ENCODE measurements at regions not wholly inside any gene's neighbourhood (a gene's known extent, or its start where the extent isn't known, plus 50 kb on each side); places are given as distances from the start of the nearest gene placed in this dataset.

DNA sequence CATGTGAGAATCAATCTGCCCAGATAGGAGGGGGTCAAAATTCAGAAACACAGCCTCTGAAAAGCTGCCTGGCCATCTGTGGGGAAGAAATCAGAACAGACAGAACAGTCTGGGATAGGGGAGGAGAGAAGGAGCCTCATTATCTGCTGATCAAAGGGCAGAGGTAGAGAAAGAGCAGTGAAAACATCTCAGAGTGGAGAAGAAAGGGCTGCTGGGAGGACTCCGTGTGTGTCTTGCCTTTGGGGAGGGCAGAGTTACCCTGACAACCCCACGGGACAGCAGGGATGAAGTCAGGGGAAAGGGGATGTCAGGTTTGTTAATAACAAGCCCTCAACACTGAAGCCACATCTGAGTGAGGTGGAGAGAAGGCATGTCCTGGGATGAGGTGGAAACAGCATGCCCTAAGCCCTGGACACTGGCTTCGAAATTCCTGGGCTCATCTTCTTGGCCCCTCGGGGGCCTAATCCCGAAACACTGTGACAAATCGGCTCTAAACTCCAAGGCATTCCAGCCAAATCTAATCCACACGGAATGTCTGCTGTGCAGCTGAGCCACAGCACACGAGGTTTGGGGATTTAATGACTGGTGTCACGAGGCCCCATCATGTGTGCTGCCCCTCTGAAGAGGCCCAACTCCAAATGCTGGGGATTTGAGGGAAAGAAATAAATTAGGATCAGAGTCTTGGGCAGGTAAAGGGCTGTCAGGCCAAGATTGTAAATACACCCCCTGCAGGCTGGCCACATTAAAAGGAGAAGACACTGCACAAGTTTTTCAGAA is 82.8 kb upstream of the FGFR2 start:
- BruUV-seq (replicated peaks) = no TSS peak
- peaks cover 4% of the 10 kb centered on the region; the same call in 2 of the 3 replicates for H3K9me3 ChIP-seq (replicated peaks; ENCODE audit: control insufficient read depth, insufficient read depth, low read length)
- no peaks in the 10 kb centered on the region; a peak in 1 of 4 replicates for H3K27me3 ChIP-seq (replicated peaks in 1 of 2; ENCODE audit: control insufficient read depth in 2 of 2, insufficient read depth in 2 of 2, low read length in 1 of 2)
- no peak overlapping the region for H2AFZ ChIP-seq (ENCODE audit: control insufficient read depth, low read depth, low read length)
- H3K27ac ChIP-seq (ENCODE audit: control insufficient read depth, insufficient read depth) = no peak overlapping the region
- CTCF ChIA-PET = no interaction called here
- intact Hi-C loops (cut with micrococcal nuclease; ENCODE audit: unreplicated experiment) = no loop called here
- 11% methylated on average over 9 of the region's 9 CpGs for WGBS (ENCODE audit: insufficient coverage, insufficient replicate concordance, low lambda C conversion rate, missing lambda C conversion rate)
- FAIRE-seq = no peak
- in situ Hi-C loops (cut with MboI) = no loop called here
- no peaks in the 10 kb centered on the region for H3K79me2 ChIP-seq (ENCODE audit: control insufficient read depth, insufficient read depth, low read length)
- RAD21 ChIA-PET (ENCODE audit: unreplicated experiment) = no interaction called here
- H4K20me1 ChIP-seq (ENCODE audit: control insufficient read depth, insufficient read depth) = no peaks in the 10 kb centered on the region
- SMC1A ChIA-PET (ENCODE audit: uncharacterized antibody, unreplicated experiment) = no interaction called here
- no peak overlapping the region for H3K4me2 ChIP-seq (ENCODE audit: control insufficient read depth, insufficient read depth)
- POLR2A ChIA-PET = no interaction called here
- TF ChIP-seq, protein P1, sequence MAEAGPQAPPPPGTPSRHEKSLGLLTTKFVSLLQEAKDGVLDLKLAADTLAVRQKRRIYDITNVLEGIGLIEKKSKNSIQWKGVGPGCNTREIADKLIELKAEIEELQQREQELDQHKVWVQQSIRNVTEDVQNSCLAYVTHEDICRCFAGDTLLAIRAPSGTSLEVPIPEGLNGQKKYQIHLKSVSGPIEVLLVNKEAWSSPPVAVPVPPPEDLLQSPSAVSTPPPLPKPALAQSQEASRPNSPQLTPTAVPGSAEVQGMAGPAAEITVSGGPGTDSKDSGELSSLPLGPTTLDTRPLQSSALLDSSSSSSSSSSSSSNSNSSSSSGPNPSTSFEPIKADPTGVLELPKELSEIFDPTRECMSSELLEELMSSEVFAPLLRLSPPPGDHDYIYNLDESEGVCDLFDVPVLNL (IDR thresholded peaks at IDR 0.05; ENCODE audit: low read depth, low read length) = no peak
- TF ChIP-seq MXI1 (IDR thresholded peaks at IDR 0.05; ENCODE audit: low read depth, low read length) (no peak), SMAD5 (IDR thresholded peaks at IDR 0.05; ENCODE audit: low read depth) (no peak), DPF2 (IDR thresholded peaks at IDR 0.05) (no peak), TCF12 (IDR thresholded peaks at IDR 0.05; ENCODE audit: low read depth, low read length) (no peak), EZH2 (IDR thresholded peaks at IDR 0.05; ENCODE audit: borderline replicate concordance, control insufficient read depth, low read depth, low read length) (no peak), HCFC1 (IDR thresholded peaks at IDR 0.05; ENCODE audit: low read length) (no peak), ZSCAN29 (IDR thresholded peaks at IDR 0.05) (no peak), USF2 (IDR thresholded peaks at IDR 0.05; ENCODE audit: borderline replicate concordance, low read depth, low read length) (no peak), ZZZ3 (IDR thresholded peaks at IDR 0.05; ENCODE audit: control insufficient read depth, insufficient read length, low read depth) (no peak), KAT2A (conservative IDR thresholded peaks at IDR 0.05; ENCODE audit: control insufficient read depth, low read depth, low read length) (no peak)
- TF ChIP-seq, protein P2, sequence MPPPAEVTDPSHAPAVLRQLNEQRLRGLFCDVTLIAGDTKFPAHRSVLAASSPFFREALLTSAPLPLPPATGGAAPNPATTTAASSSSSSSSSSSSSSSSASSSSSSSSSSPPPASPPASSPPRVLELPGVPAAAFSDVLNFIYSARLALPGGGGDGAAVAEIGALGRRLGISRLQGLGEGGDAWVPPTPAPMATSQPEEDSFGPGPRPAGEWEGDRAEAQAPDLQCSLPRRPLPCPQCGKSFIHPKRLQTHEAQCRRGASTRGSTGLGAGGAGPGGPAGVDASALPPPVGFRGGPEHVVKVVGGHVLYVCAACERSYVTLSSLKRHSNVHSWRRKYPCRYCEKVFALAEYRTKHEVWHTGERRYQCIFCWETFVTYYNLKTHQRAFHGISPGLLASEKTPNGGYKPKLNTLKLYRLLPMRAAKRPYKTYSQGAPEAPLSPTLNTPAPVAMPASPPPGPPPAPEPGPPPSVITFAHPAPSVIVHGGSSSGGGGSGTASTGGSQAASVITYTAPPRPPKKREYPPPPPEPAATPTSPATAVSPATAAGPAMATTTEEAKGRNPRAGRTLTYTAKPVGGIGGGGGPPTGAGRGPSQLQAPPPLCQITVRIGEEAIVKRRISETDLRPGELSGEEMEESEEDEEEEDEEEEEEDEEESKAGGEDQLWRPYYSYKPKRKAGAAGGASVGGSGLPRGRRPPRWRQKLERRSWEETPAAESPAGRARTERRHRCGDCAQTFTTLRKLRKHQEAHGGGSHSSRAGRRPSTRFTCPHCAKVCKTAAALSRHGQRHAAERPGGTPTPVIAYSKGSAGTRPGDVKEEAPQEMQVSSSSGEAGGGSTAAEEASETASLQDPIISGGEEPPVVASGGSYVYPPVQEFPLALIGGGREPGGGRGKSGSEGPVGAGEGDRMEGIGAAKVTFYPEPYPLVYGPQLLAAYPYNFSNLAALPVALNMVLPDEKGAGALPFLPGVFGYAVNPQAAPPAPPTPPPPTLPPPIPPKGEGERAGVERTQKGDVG (CRISPR knock-in tag; IDR thresholded peaks at IDR 0.05) = no peak
- TF ChIP-seq, protein P3, sequence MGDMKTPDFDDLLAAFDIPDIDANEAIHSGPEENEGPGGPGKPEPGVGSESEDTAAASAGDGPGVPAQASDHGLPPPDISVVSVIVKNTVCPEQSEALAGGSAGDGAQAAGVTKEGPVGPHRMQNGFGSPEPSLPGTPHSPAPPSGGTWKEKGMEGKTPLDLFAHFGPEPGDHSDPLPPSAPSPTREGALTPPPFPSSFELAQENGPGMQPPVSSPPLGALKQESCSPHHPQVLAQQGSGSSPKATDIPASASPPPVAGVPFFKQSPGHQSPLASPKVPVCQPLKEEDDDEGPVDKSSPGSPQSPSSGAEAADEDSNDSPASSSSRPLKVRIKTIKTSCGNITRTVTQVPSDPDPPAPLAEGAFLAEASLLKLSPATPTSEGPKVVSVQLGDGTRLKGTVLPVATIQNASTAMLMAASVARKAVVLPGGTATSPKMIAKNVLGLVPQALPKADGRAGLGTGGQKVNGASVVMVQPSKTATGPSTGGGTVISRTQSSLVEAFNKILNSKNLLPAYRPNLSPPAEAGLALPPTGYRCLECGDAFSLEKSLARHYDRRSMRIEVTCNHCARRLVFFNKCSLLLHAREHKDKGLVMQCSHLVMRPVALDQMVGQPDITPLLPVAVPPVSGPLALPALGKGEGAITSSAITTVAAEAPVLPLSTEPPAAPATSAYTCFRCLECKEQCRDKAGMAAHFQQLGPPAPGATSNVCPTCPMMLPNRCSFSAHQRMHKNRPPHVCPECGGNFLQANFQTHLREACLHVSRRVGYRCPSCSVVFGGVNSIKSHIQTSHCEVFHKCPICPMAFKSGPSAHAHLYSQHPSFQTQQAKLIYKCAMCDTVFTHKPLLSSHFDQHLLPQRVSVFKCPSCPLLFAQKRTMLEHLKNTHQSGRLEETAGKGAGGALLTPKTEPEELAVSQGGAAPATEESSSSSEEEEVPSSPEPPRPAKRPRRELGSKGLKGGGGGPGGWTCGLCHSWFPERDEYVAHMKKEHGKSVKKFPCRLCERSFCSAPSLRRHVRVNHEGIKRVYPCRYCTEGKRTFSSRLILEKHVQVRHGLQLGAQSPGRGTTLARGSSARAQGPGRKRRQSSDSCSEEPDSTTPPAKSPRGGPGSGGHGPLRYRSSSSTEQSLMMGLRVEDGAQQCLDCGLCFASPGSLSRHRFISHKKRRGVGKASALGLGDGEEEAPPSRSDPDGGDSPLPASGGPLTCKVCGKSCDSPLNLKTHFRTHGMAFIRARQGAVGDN (IDR thresholded peaks at IDR 0.05) = no peak
- H3K4me1 ChIP-seq (ENCODE audit: control insufficient read depth, insufficient read depth, low read length) = peaks cover 3% of the 10 kb centered on the region; the same call in 1 of the 2 replicates
- no peak overlapping the region for H3K4me3 ChIP-seq
- no peak for ATAC-seq
- no peak for DNase-seq (ENCODE audit: low read depth, low spot score)
- no peak overlapping the region for H3K9ac ChIP-seq (ENCODE audit: control insufficient read depth, insufficient read depth, low read length)
- no peaks in the 10 kb centered on the region for H3K36me3 ChIP-seq (ENCODE audit: control insufficient read depth in 2 of 2, insufficient read depth in 2 of 2, low read length in 1 of 2)

Data from GM12878 (cell line).